ENCODE measurements at regions not wholly inside any gene's neighbourhood (a gene's known extent, or its start where the extent isn't known, plus 50 kb on each side); places are given as distances from the start of the nearest gene placed in this dataset.
A peak's percentile ranks its signal among the peaks of the same experiment; 100 is the strongest.
"Not testable (repeated sequence)": the region's sequence is repeated elsewhere in the genome, so short reads cannot be mapped to it uniquely, and the experiment has no call there.

DNA sequence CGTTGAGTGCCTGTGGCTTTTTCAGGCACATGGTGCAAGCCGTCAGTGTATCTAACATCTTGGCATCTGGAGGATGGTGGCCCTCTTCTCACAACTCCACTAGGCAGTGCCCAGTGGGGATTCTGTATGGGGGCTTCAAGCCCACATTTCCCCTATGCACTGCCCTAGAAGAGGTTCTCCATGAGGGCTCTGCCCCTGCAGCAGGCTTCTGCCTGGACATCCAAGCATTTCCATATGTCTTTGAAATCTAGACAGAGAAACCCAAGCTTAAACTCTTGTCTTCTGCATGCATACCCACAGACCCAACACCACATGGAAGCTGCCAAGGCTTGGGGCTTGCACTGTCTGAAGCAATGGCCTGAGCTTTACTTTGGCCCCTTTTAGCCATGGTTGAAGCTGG, 146.4 kb downstream of the ARL4A start:
- Histone ChIP-seq H3K4me2 (ENCODE audit: low read length) (no peak overlapping the region), H3K36me3 (ENCODE audit: insufficient read depth, low read length) (no peaks in the 10 kb centered on the region), H3K27me3 (ENCODE audit: control insufficient read depth, insufficient read depth, low read length) (no peaks in the 10 kb centered on the region), H3K9ac (ENCODE audit: low read depth, low read length) (no peak overlapping the region), H3K4me3 (ENCODE audit: low read length) (no peak overlapping the region), H3K4me1 (ENCODE audit: control insufficient read depth, insufficient read depth, low read length) (peaks cover 5% of the 10 kb centered on the region), H3K9me3 (replicated peaks; ENCODE audit: low read length) (peaks cover 4% of the 10 kb centered on the region)

DNA sequence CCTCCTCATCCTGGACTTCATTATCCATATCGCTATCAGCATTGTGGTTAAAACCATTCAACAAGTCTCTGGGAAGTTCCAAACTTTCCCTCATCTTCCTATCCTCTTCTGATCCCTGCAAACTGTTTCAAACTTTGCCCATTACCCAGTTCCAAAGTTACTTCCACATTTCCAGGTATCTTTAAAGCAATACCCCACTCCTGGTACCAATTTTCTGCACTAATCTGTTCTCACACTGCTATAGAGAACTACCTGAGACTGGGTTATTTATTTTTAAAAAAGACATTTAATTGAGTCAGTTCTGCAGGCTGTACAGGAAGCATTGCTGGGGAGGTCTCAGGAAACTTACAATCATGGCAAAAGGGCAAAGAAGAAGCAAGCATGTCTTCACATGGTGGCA, 147.3 kb downstream of the ARL4A start:
- H3K27me3 ChIP-seq (ENCODE audit: control insufficient read depth, insufficient read depth, low read length), result no peaks in the 10 kb centered on the region
- no peaks in the 10 kb centered on the region for H3K36me3 ChIP-seq (ENCODE audit: insufficient read depth, low read length)
- H3K4me2 ChIP-seq (ENCODE audit: low read length), result no peak overlapping the region
- H3K9ac ChIP-seq (ENCODE audit: low read depth, low read length), result no peak overlapping the region
- no peak overlapping the region for H3K4me3 ChIP-seq (ENCODE audit: low read length)
- peaks cover 5% of the 10 kb centered on the region for H3K4me1 ChIP-seq (ENCODE audit: control insufficient read depth, insufficient read depth, low read length)
- peaks cover 4% of the 10 kb centered on the region for H3K9me3 ChIP-seq (replicated peaks; ENCODE audit: low read length)

DNA sequence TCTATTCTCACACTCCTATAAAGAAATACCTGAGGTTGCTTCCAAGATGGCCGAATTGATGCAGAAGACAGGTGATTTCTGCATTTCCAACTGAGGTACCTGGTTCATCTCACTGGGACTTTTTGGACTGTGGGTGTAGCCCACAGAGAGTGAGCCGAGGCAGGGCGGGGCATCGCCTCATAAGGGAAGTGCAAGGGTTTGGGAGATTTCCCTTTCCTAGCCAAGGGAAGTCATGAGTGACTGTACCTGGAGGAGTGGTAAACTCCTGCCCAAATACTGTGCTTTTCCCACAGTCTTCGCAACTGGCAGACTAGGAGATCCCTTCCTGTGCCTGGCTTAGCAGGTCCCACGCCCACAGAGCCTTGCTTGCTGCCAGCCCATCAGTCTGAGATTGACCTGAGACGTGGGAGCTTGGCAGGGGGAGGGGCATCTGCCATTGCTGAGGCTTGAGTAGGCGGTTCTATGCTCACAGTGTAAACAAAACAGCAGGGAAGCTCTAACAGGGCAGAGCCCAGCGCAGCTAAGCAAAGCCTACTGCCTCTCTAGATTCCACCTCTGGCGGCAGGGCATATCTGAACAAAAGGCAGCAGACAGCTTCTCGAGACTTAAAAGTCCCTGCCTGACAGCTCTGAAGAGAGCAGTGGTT, 152.2 kb downstream of the ARL4A start:
- H3K4me3 ChIP-seq (ENCODE audit: low read length), result no peak overlapping the region
- H3K4me1 ChIP-seq (ENCODE audit: control insufficient read depth, insufficient read depth, low read length), result no peaks in the 10 kb centered on the region
- no peak overlapping the region for H3K4me2 ChIP-seq (ENCODE audit: low read length)
- no peaks in the 10 kb centered on the region for H3K36me3 ChIP-seq (ENCODE audit: insufficient read depth, low read length)
- no peak overlapping the region for H3K9ac ChIP-seq (ENCODE audit: low read depth, low read length)
- no peaks in the 10 kb centered on the region for H3K27me3 ChIP-seq (ENCODE audit: control insufficient read depth, insufficient read depth, low read length)
- no peaks in the 10 kb centered on the region for H3K9me3 ChIP-seq (replicated peaks; ENCODE audit: low read length)

DNA sequence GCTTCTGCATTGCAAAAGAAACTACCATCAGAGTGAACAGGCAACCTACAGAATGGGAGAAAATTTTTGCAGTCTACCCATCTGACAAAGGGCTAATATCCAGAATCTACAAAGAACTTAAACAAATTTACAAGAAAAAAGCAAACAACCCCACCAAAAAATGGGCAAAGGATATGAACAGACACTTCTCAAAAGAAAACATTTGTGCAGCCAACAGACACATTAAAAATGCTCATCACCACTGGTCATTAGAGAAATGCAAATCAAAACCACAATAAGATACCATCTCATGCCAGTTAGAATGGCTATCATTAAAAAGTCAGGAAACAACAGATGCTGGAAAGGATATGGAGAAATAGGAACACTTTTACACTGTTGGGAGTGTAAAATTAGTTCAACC, 157.3 kb downstream of the ARL4A start:
- H3K9me3 ChIP-seq (replicated peaks; ENCODE audit: low read length); H3K4me3 ChIP-seq (ENCODE audit: low read length); H3K4me2 ChIP-seq (ENCODE audit: low read length); H3K4me1 ChIP-seq (ENCODE audit: control insufficient read depth, insufficient read depth, low read length); H3K27me3 ChIP-seq (ENCODE audit: control insufficient read depth, insufficient read depth, low read length); H3K9ac ChIP-seq (ENCODE audit: low read depth, low read length); H3K36me3 ChIP-seq (ENCODE audit: insufficient read depth, low read length): not testable (repeated sequence)

DNA sequence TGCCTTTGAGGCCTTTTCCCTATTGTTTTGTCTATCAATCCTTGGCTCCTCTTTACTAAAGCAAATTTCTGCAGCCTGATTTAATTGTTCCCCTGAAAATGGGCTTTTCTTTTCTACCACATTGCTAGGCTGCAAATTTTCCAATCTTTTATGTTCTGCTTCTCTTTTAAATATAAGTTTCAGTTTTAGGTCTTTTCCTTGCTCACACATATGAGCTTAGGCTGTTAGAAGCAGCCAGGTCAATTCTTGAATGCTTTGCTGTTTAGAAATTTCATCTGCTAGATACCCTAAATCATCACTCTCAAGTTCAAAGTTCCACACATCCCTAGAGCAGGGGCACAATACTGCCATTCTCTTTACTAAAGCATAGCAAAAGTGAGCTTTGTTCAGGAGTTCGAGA, 159.6 kb downstream of the ARL4A start:
- Histone ChIP-seq H3K9ac (ENCODE audit: low read depth, low read length) (no peak overlapping the region), H3K4me2 (ENCODE audit: low read length) (no peak overlapping the region), H3K4me1 (ENCODE audit: control insufficient read depth, insufficient read depth, low read length) (no peaks in the 10 kb centered on the region), H3K27me3 (ENCODE audit: control insufficient read depth, insufficient read depth, low read length) (no peaks in the 10 kb centered on the region), H3K36me3 (ENCODE audit: insufficient read depth, low read length) (no peaks in the 10 kb centered on the region), H3K4me3 (ENCODE audit: low read length) (no peak overlapping the region), H3K9me3 (replicated peaks; ENCODE audit: low read length) (no peaks in the 10 kb centered on the region)

DNA sequence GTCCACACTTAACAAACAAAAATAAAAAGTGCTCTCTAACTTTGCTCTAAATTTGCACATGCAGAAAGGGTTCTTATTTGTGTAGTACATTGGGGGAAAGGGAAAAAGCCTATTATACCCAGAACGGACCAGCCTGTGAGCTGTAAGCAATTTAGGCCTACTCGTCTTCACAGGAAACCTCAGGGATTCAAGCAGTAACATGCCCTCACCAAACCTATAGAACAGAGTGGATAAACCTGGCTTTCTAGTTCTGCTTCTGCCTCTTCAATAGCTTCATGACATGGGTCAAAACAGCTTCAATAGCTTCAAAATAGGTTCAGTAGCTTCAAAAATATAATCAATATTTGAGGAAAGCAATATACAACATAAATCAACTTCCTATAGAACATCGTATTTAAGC, 163.7 kb downstream of the ARL4A start:
- H3K36me3 ChIP-seq (ENCODE audit: insufficient read depth, low read length), result no peaks in the 10 kb centered on the region
- no peak overlapping the region for H3K4me3 ChIP-seq (ENCODE audit: low read length)
- no peaks in the 10 kb centered on the region for H3K9me3 ChIP-seq (replicated peaks; ENCODE audit: low read length)
- no peak overlapping the region for H3K9ac ChIP-seq (ENCODE audit: low read depth, low read length)
- H3K4me2 ChIP-seq (ENCODE audit: low read length), result no peak overlapping the region
- H3K4me1 ChIP-seq (ENCODE audit: control insufficient read depth, insufficient read depth, low read length), result no peaks in the 10 kb centered on the region
- H3K27me3 ChIP-seq (ENCODE audit: control insufficient read depth, insufficient read depth, low read length), result no peaks in the 10 kb centered on the region

DNA sequence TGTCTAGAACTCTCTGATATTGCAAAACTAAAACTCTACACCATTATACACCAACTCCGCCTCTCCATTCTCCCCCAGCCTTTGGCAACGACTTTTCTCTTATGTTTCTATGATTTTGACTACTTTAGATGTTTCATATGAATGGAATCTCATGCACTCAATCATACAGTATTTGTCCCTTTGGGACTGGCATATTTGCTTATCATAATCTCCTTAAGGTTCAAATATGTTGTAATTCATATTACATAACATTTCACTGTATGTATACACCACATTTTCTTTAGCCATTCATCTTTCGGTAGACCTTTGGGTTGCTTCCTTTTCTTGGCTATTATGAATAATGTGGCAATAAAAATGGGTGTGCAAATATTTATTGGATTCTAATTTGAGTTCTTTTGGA, 164.4 kb downstream of the ARL4A start:
- Histone ChIP-seq H3K4me3 (ENCODE audit: low read length) (no peak overlapping the region), H3K4me1 (ENCODE audit: control insufficient read depth, insufficient read depth, low read length) (no peaks in the 10 kb centered on the region), H3K36me3 (ENCODE audit: insufficient read depth, low read length) (no peaks in the 10 kb centered on the region), H3K27me3 (ENCODE audit: control insufficient read depth, insufficient read depth, low read length) (no peaks in the 10 kb centered on the region), H3K9me3 (replicated peaks; ENCODE audit: low read length) (no peaks in the 10 kb centered on the region), H3K9ac (ENCODE audit: low read depth, low read length) (no peak overlapping the region), H3K4me2 (ENCODE audit: low read length) (no peak overlapping the region)

DNA sequence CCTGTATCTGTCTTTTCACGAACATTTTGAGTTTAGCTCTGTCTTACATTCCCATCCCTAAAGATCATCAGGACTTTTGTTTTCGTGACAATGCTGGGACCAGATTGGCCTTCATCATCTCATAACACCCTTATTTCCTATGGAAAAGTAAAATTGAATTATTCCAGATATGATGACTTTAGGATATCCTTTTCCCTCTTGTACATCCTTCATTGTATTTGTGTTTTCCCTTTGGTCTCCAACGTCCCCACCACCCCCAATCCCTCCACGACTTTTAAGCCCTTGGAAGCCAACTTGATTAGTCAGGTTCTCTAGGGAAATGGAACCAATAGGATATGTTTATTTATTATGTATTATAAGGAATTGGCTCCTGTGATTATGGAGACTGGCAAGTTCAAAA, 167.6 kb downstream of the ARL4A start:
- no peaks in the 10 kb centered on the region for H3K9me3 ChIP-seq (replicated peaks; ENCODE audit: low read length)
- H3K4me3 ChIP-seq (ENCODE audit: low read length), result no peak overlapping the region
- H3K4me2 ChIP-seq (ENCODE audit: low read length), result no peak overlapping the region
- no peak overlapping the region for H3K9ac ChIP-seq (ENCODE audit: low read depth, low read length)
- no peaks in the 10 kb centered on the region for H3K4me1 ChIP-seq (ENCODE audit: control insufficient read depth, insufficient read depth, low read length)
- H3K36me3 ChIP-seq (ENCODE audit: insufficient read depth, low read length), result no peaks in the 10 kb centered on the region
- H3K27me3 ChIP-seq (ENCODE audit: control insufficient read depth, insufficient read depth, low read length), result no peaks in the 10 kb centered on the region

DNA sequence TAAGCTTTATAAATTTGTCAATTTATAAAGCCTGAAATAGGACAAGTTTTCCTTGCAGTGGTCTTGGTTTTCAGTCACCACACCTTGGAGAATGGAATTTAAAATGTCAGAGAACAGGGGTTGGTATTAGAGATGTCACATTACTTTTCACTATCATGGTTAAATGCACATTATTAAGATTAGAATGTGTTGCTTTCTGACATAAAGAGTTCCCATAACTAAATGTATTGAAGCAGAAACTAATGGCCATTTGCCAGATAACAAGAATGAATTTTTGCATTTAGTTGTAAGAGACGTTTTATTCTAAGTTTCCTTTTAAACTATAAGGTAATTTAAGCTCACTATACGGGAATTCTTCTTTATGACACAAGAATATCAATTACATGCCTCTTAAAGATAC, 172.3 kb downstream of the ARL4A start:
- Histone ChIP-seq H3K9me3 (replicated peaks; ENCODE audit: low read length) (no peaks in the 10 kb centered on the region), H3K9ac (ENCODE audit: low read depth, low read length) (no peak overlapping the region), H3K4me3 (ENCODE audit: low read length) (no peak overlapping the region), H3K36me3 (ENCODE audit: insufficient read depth, low read length) (no peaks in the 10 kb centered on the region), H3K4me1 (ENCODE audit: control insufficient read depth, insufficient read depth, low read length) (no peaks in the 10 kb centered on the region), H3K27me3 (ENCODE audit: control insufficient read depth, insufficient read depth, low read length) (no peaks in the 10 kb centered on the region), H3K4me2 (ENCODE audit: low read length) (no peak overlapping the region)

DNA sequence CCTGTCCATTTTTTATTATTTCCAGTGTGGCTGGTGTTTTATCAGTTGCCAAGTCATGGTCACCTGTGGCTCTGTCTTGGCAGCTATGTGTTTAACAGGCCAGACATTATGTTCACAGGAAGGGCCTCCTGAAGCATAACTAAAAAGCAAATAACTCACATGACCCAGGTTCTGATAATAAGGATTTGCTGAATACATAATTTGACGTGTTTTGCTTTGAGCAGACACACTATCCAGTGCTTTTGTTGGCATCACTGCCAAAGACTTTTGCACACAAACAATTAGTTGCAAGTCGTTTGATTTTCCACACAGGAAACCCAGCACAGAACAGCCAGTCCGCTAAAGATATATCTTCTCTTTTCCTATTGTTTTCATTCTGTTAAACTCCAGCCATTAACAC, 173.6 kb downstream of the ARL4A start:
- Histone ChIP-seq H3K4me3 (ENCODE audit: low read length) (no peak overlapping the region), H3K4me2 (ENCODE audit: low read length) (peak overlapping the region; percentile 15), H3K27me3 (ENCODE audit: control insufficient read depth, insufficient read depth, low read length) (no peaks in the 10 kb centered on the region), H3K9ac (ENCODE audit: low read depth, low read length) (no peak overlapping the region), H3K4me1 (ENCODE audit: control insufficient read depth, insufficient read depth, low read length) (no peaks in the 10 kb centered on the region), H3K36me3 (ENCODE audit: insufficient read depth, low read length) (no peaks in the 10 kb centered on the region), H3K9me3 (replicated peaks; ENCODE audit: low read length) (no peaks in the 10 kb centered on the region)

DNA sequence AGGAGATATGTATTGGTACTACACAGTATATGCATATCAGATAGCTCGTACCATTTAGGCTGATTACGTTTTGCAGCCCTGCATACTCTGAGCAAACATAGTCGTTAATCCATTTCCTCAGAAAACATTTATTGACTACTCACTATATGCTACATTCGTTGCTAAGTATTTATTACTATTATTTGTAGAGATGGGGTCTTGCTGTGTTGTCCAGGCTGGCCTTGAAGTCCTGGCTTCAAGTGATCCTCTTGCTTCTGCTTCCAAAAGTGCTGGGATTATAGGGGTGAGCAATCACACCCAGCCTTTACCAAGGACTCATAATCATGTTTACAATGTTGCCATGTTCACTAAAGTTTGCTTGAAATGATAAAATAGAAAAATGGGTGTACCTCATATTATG, 174.7 kb downstream of the ARL4A start:
- Histone ChIP-seq H3K27me3 (ENCODE audit: control insufficient read depth, insufficient read depth, low read length) (no peaks in the 10 kb centered on the region), H3K9ac (ENCODE audit: low read depth, low read length) (no peak overlapping the region), H3K4me1 (ENCODE audit: control insufficient read depth, insufficient read depth, low read length) (no peaks in the 10 kb centered on the region), H3K9me3 (replicated peaks; ENCODE audit: low read length) (no peaks in the 10 kb centered on the region), H3K4me2 (ENCODE audit: low read length) (no peak overlapping the region), H3K36me3 (ENCODE audit: insufficient read depth, low read length) (no peaks in the 10 kb centered on the region), H3K4me3 (ENCODE audit: low read length) (no peak overlapping the region)

DNA sequence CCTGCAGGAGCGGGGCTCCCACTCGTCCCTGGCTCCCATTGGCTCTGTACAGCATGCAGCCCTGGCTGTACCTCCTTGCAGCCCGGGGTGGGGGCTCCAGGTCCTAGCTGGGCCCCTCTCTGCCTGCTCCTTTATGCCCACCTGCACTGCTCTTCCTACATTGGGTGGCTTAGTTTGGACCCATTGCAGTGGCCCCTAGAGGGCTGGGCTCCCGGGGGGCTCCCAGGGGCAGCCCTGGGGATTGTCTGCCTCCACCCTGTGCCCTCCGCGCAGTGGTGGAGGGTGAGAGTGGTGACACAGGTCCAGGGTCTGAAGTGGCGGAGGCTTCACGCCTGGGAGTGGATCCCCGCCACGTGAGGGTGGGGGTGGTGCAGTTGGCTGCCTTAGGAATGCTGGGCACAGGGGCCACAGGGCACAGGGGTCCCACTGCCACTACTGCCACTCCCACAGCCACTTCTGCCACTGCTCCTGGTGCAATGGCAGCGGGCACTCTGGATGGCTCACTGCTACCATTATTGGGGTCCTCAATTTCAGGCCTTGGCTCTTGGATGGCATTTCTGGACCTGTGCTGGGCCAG, 177.1 kb downstream of the ARL4A start:
- H3K36me3 ChIP-seq (ENCODE audit: insufficient read depth, low read length), result no peaks in the 10 kb centered on the region
- no peaks in the 10 kb centered on the region for H3K4me1 ChIP-seq (ENCODE audit: control insufficient read depth, insufficient read depth, low read length)
- H3K9ac ChIP-seq (ENCODE audit: low read depth, low read length), result no peak overlapping the region
- no peaks in the 10 kb centered on the region for H3K27me3 ChIP-seq (ENCODE audit: control insufficient read depth, insufficient read depth, low read length)
- H3K9me3 ChIP-seq (replicated peaks; ENCODE audit: low read length), result no peaks in the 10 kb centered on the region
- no peak overlapping the region for H3K4me2 ChIP-seq (ENCODE audit: low read length)
- no peak overlapping the region for H3K4me3 ChIP-seq (ENCODE audit: low read length)
